A549 (cell line): ENCODE measurements at regions not wholly inside any gene's neighbourhood (a gene's known extent, or its start where the extent isn't known, plus 50 kb on each side); places are given as distances from the start of the nearest gene placed in this dataset.

Source experiments
- ATAC-seq, 2 experiments: fragments of 200-7000 bp in 1 of 2; fragments of >200 bp in 1 of 2; cut with Nextera tagmentation in 1 of 2; cut with Tn5 transposase in 1 of 2; 3 replicates each; pipeline versions ENCODE4 v1.8.0 to v1.9.1; 2018 to 2020; ENCODE audit warnings: mild to moderate bottlenecking in 1 of 2, moderate library complexity in 1 of 2
- CTCF ChIA-PET: fragments of 300-600 bp; sonication (Branson Sonifier 250); formaldehyde crosslinking; extraction: SDS; loops from one replicate; lab custom pipeline; 2021; ENCODE audit warnings: antibody characterized with exemption, inconsistent platforms; lab: Yijun Ruan, JAX
- POLR2A ChIA-PET: fragments of 350-600 bp; formaldehyde crosslinking; extraction: SDS; loops from one replicate; lab custom pipeline; 2021; ENCODE audit warnings: antibody characterized with exemption, inconsistent platforms; lab: Yijun Ruan, JAX
- DNase-seq, 2 experiments: peaks; one replicate each; pipeline versions ENCODE4 v3.0.0 to v3.0.0-alpha.2; 2011 to 2016; ENCODE audit warnings: low read depth in 1 of 2, low spot score in 1 of 2
- FAIRE-seq: peaks from 2 replicates; lab custom pipeline; 2011; peaks lifted over from hg19 to GRCh38; lab: Jason Lieb, UNC
- H3K27ac ChIP-seq, 2 experiments: fragments of >200 bp; sonication (Bioruptor Twin); formaldehyde crosslinking; 3 replicates each; pipeline ENCODE4 v1.5.1; 2016 to 2017
- H3K4me1 ChIP-seq: fragments of >200 bp; sonication (Bioruptor Twin); formaldehyde crosslinking; 3 replicates; pipeline ENCODE4 v1.6.1; 2016
- H3K4me2 ChIP-seq: fragments of >200 bp; sonication (Bioruptor Twin); formaldehyde crosslinking; 3 replicates; pipeline ENCODE4 v1.6.1; 2016
- H3K4me3 ChIP-seq: fragments of >200 bp; sonication (Bioruptor Twin); formaldehyde crosslinking; 3 replicates; pipeline ENCODE4 v1.5.1; 2016
- H3K9me3 ChIP-seq: fragments of >200 bp; sonication (Bioruptor Twin); formaldehyde crosslinking; 3 replicates; pipeline ENCODE4 v1.6.1; 2016
- CBX2 ChIP-seq: fragments of 200-600 bp; sonication (generic); IDR thresholded peaks from 2 replicates; pipeline ENCODE4 v1.6.1; 2016; ENCODE audit warnings: low read depth, mild to moderate bottlenecking, borderline replicate concordance
- CEBPB ChIP-seq, 2 experiments: fragments of >200 bp in 1 of 2; sonication (Bioruptor Twin) in 1 of 2; formaldehyde crosslinking in 1 of 2; IDR thresholded peaks; 2 replicates each; pipeline ENCODE4 v1.6.1; 2012 to 2016
- EHMT2 ChIP-seq: fragments of 200-600 bp; sonication (generic); IDR thresholded peaks from 2 replicates; pipeline ENCODE4 v1.6.1; 2016; ENCODE audit warnings: antibody characterized with exemption, low read depth, mild to moderate bottlenecking, moderate library complexity
- FOSL2 ChIP-seq, 2 experiments: fragments of 450-650 bp in 1 of 2; fragments of >200 bp in 1 of 2; sonication (Bioruptor Twin) in 1 of 2; formaldehyde crosslinking; IDR thresholded peaks; 2 replicates each; pipeline versions ENCODE4 v1.5.0 to v1.6.1; 2016 to 2020; ENCODE audit warnings: mild to moderate bottlenecking in 1 of 2, moderate library complexity in 1 of 2
- HDAC2 ChIP-seq: fragments of 200-600 bp; sonication (generic); IDR thresholded peaks from 2 replicates; pipeline ENCODE4 v1.6.1; 2016
- JUN ChIP-seq, 2 experiments: fragments of >200 bp; sonication (Bioruptor Twin); formaldehyde crosslinking; IDR thresholded peaks; 2 replicates in 1 of 2; 3 replicates in 1 of 2; pipeline ENCODE4 v1.6.1; 2016 to 2017
- JUNB ChIP-seq: fragments of >200 bp; sonication (Bioruptor Twin); formaldehyde crosslinking; IDR thresholded peaks from 2 replicates; pipeline ENCODE4 v1.6.1; 2016
- KDM1A ChIP-seq: fragments of 200-600 bp; sonication (generic); IDR thresholded peaks from 2 replicates; pipeline ENCODE4 v1.6.1; 2016; ENCODE audit warnings: low read depth, mild to moderate bottlenecking
- MAZ ChIP-seq: fragments of 150-350 bp; IDR thresholded peaks from 2 replicates; pipeline ENCODE4 v1.6.1; 2014; ENCODE audit warnings: antibody characterized with exemption, low read depth, low read length, borderline replicate concordance
- NR3C1 ChIP-seq: fragments of >200 bp; sonication (Bioruptor Twin); formaldehyde crosslinking; IDR thresholded peaks from 3 replicates; pipeline ENCODE4 v1.6.1; 2017
- POLR2A ChIP-seq: IDR thresholded peaks from 2 replicates; pipeline ENCODE4 v1.6.1; 2012; ENCODE audit warnings: mild to moderate bottlenecking, low read length
- POLR2AphosphoS2 ChIP-seq: conservative IDR thresholded peaks from 2 replicates; pipeline ENCODE4 v1.6.1; 2012; ENCODE audit warnings: low read length, improper control_type of control experiment, inconsistent platforms
- RFX5 ChIP-seq: fragments of 450-650 bp; IDR thresholded peaks from 2 replicates; pipeline ENCODE4 v1.7.1; 2014; ENCODE audit warnings: antibody characterized with exemption, mild to moderate bottlenecking, moderate library complexity
- SMC3 ChIP-seq: fragments of >200 bp; sonication (Bioruptor Twin); formaldehyde crosslinking; IDR thresholded peaks from 3 replicates; pipeline ENCODE4 v1.6.1; 2018; ENCODE audit warnings: inconsistent platforms
- SREBF2 ChIP-seq: fragments of 450-650 bp; IDR thresholded peaks from 2 replicates; pipeline ENCODE4 v1.6.1; 2014; ENCODE audit warnings: mild to moderate bottlenecking, moderate library complexity
- TP53 ChIP-seq: fragments of 250-450 bp; sonication (Bioruptor Pico); IDR thresholded peaks from 2 replicates; pipeline ENCODE4 v1.5.0; 2021; ENCODE audit warnings: mild to moderate bottlenecking, moderate library complexity
- ZC3H11A ChIP-seq: fragments of 450-650 bp; IDR thresholded peaks from 2 replicates; pipeline ENCODE4 v1.6.1; 2014; ENCODE audit warnings: antibody characterized with exemption, mild to moderate bottlenecking
- ZNF302 ChIP-seq: fragments of 250-450 bp; sonication (Bioruptor Pico); IDR thresholded peaks from 2 replicates; pipeline ENCODE4 v1.9.0; 2021; ENCODE audit warnings: inconsistent platforms, mild to moderate bottlenecking, moderate library complexity
- WGBS: methylation state at CpG from one replicate; pipeline ENCODE4 v1.1.6; 2017; ENCODE audit errors: missing lambda C conversion rate; 5-methylcytosine and 5-hydroxymethylcytosine counted together
- TF ChIP-seq, protein P1 (sequence below): fragments of >200 bp; sonication (Bioruptor Twin); formaldehyde crosslinking; IDR thresholded peaks from 3 replicates; pipeline ENCODE4 v1.6.1; 2016
- TF ChIP-seq, protein P2 (sequence below): IDR thresholded peaks from 2 replicates; pipeline ENCODE4 v1.6.1; 2012; ENCODE audit warnings: low read depth, borderline replicate concordance
- TF ChIP-seq, protein P3 (sequence below): fragments of 250-450 bp; sonication (Bioruptor Pico); IDR thresholded peaks from 2 replicates; pipeline ENCODE4 v1.5.0; 2020; ENCODE audit warnings: low read depth, mild to moderate bottlenecking, moderate library complexity
- TF ChIP-seq, protein P4 (sequence below): fragments of 200-600 bp; sonication (generic); IDR thresholded peaks from 2 replicates; pipeline ENCODE4 v1.6.1; 2016; ENCODE audit warnings: antibody characterized with exemption, mild to moderate bottlenecking, moderate library complexity
- TF ChIP-seq, protein P5 (sequence below): fragments of >200 bp; sonication (Bioruptor Twin); formaldehyde crosslinking; IDR thresholded peaks from 3 replicates; pipeline ENCODE4 v1.5.1; 2016

DNA sequence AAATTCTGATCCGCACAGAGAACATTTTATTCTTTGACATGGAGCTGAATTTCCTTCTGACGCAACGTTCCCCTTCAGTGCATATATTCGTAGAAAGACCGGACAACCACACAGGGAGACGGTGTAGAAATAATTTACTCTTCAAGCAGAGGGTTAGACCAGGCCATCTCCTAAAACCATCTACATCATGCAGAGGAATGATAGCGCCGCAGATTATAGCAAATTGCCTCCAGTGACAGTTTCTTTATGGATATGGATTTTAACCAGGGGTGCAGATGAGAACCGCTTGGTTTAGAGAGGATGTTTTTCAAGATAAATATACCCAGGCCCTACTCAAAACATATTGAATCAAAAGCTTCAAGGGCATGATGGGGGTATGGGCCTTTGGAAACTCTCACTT lies 759.3 kb upstream of the AUTS2 start:
- WGBS = 95% methylated on average over 9 of the region's 9 CpGs
- ATAC-seq (no peak), FAIRE-seq (no peak), DNase-seq (no peak)
- CTCF ChIA-PET = interaction anchor here (0.6 kb wide), 1 partner anchor 1381 kb away, joined by 4 read pairs; no protein-coding TSS in a partner anchor
- no peaks in the 10 kb centered on the region for H3K4me1 ChIP-seq
- H3K4me3 ChIP-seq = no peak overlapping the region
- TF ChIP-seq TP53 = no peak
- TF ChIP-seq, protein P1, sequence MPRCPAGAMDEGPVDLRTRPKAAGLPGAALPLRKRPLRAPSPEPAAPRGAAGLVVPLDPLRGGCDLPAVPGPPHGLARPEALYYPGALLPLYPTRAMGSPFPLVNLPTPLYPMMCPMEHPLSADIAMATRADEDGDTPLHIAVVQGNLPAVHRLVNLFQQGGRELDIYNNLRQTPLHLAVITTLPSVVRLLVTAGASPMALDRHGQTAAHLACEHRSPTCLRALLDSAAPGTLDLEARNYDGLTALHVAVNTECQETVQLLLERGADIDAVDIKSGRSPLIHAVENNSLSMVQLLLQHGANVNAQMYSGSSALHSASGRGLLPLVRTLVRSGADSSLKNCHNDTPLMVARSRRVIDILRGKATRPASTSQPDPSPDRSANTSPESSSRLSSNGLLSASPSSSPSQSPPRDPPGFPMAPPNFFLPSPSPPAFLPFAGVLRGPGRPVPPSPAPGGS = no peak
- TF ChIP-seq ZC3H11A = no peak
- TF ChIP-seq KDM1A = no peak
- TF ChIP-seq SREBF2 = no peak
- no peak for TF ChIP-seq MAZ
- no peaks in the 10 kb centered on the region for H3K9me3 ChIP-seq
- H3K27ac ChIP-seq = no peak overlapping the region
- POLR2A ChIA-PET = no interaction called here
- H3K4me2 ChIP-seq = no peak overlapping the region

DNA sequence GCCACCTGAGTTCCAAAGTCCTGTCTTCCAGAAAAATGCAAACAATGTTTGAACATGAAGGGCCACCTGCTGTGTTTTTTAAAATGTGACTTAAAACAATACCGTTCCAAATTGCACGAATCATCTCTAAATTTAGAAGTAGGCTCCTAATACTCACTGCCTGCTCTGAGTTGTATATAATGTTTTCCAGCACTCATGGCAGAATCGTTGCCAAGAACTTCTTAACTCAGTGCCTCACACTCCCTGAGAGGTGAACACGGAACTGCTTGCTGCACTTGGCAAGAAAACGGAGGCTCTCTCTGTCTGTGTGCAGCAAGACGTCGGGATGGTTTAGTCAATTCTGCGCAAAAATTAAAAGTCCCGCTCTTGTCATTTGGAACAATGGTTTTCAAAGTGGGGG lies 757.3 kb upstream of the AUTS2 start:
- H3K4me3 ChIP-seq = no peak overlapping the region
- H3K4me1 ChIP-seq = no peaks in the 10 kb centered on the region
- no peak for TF ChIP-seq JUN (IDR thresholded peaks at IDR 0.05)
- TF ChIP-seq SMC3 = no peak
- no peak for TF ChIP-seq JUNB
- TF ChIP-seq CBX2 = no peak
- no peak for TF ChIP-seq ZNF302 (CRISPR knock-in tag)
- TF ChIP-seq, protein P2, sequence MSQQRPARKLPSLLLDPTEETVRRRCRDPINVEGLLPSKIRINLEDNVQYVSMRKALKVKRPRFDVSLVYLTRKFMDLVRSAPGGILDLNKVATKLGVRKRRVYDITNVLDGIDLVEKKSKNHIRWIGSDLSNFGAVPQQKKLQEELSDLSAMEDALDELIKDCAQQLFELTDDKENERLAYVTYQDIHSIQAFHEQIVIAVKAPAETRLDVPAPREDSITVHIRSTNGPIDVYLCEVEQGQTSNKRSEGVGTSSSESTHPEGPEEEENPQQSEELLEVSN = no peak
- no peak for TF ChIP-seq CEBPB (IDR thresholded peaks at IDR 0.05)
- TF ChIP-seq ZC3H11A = no peak
- TF ChIP-seq, protein P1 = no peak
- no peak for TF ChIP-seq EHMT2
- no peak for TF ChIP-seq POLR2AphosphoS2
- no peak for TF ChIP-seq RFX5
- TF ChIP-seq, protein P3, sequence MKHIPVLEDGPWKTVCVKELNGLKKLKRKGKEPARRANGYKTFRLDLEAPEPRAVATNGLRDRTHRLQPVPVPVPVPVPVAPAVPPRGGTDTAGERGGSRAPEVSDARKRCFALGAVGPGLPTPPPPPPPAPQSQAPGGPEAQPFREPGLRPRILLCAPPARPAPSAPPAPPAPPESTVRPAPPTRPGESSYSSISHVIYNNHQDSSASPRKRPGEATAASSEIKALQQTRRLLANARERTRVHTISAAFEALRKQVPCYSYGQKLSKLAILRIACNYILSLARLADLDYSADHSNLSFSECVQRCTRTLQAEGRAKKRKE (CRISPR knock-in tag) = no peak
- TF ChIP-seq, protein P4, sequence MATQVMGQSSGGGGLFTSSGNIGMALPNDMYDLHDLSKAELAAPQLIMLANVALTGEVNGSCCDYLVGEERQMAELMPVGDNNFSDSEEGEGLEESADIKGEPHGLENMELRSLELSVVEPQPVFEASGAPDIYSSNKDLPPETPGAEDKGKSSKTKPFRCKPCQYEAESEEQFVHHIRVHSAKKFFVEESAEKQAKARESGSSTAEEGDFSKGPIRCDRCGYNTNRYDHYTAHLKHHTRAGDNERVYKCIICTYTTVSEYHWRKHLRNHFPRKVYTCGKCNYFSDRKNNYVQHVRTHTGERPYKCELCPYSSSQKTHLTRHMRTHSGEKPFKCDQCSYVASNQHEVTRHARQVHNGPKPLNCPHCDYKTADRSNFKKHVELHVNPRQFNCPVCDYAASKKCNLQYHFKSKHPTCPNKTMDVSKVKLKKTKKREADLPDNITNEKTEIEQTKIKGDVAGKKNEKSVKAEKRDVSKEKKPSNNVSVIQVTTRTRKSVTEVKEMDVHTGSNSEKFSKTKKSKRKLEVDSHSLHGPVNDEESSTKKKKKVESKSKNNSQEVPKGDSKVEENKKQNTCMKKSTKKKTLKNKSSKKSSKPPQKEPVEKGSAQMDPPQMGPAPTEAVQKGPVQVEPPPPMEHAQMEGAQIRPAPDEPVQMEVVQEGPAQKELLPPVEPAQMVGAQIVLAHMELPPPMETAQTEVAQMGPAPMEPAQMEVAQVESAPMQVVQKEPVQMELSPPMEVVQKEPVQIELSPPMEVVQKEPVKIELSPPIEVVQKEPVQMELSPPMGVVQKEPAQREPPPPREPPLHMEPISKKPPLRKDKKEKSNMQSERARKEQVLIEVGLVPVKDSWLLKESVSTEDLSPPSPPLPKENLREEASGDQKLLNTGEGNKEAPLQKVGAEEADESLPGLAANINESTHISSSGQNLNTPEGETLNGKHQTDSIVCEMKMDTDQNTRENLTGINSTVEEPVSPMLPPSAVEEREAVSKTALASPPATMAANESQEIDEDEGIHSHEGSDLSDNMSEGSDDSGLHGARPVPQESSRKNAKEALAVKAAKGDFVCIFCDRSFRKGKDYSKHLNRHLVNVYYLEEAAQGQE = no peak
- TF ChIP-seq, protein P5, sequence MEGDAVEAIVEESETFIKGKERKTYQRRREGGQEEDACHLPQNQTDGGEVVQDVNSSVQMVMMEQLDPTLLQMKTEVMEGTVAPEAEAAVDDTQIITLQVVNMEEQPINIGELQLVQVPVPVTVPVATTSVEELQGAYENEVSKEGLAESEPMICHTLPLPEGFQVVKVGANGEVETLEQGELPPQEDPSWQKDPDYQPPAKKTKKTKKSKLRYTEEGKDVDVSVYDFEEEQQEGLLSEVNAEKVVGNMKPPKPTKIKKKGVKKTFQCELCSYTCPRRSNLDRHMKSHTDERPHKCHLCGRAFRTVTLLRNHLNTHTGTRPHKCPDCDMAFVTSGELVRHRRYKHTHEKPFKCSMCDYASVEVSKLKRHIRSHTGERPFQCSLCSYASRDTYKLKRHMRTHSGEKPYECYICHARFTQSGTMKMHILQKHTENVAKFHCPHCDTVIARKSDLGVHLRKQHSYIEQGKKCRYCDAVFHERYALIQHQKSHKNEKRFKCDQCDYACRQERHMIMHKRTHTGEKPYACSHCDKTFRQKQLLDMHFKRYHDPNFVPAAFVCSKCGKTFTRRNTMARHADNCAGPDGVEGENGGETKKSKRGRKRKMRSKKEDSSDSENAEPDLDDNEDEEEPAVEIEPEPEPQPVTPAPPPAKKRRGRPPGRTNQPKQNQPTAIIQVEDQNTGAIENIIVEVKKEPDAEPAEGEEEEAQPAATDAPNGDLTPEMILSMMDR = no peak
- no peak for TF ChIP-seq HDAC2
- TF ChIP-seq POLR2A = no peak
- TF ChIP-seq NR3C1 = no peak
- TF ChIP-seq FOSL2 (IDR thresholded peaks at IDR 0.05) = no peak
- no peak for TF ChIP-seq FOSL2 (CRISPR knock-in tag; IDR thresholded peaks at IDR 0.05)
- TF ChIP-seq, all 56 proteins: peak for 0
- FAIRE-seq (no peak), ATAC-seq (no peak), DNase-seq (no peak)
- ChIA-PET CTCF (no interaction called here), POLR2A (no interaction called here)
- Histone ChIP-seq H3K4me2 (no peak overlapping the region), H3K27ac (no peak overlapping the region; a peak in 1 of 6 replicates), H3K9me3 (no peaks in the 10 kb centered on the region)
- WGBS = 58% methylated on average over 9 of the region's 9 CpGs
